Stomach (tissue), 4 donors: ENCODE measurements at regions not wholly inside any gene's neighbourhood (a gene's known extent, or its start where the extent isn't known, plus 50 kb on each side); places are given as distances from the start of the nearest gene placed in this dataset.

Experiments used
- EP300 ChIP-seq: sonication (generic); formaldehyde crosslinking; IDR thresholded peaks from one replicate; pipeline ENCODE4 v1.6.1; 2017; ENCODE audit warnings: antibody characterized with exemption
- POLR2AphosphoS5 ChIP-seq, 3 donors: sonication (generic); formaldehyde crosslinking; IDR thresholded peaks; one replicate each; pipeline ENCODE4 v1.6.1; 2016; ENCODE audit warnings: antibody characterized with exemption in 3 of 3
- TF ChIP-seq, protein P1 (sequence below), 7 experiments: fragments of 450-650 bp in 4 of 7; fragments of 200-600 bp in 3 of 7; sonication (generic) in 3 of 7; IDR thresholded peaks; one replicate each; pipeline ENCODE4 v1.5.1; 2016 to 2019; ENCODE audit warnings: antibody characterized with exemption in 7 of 7, control low read depth in 2 of 7, mild to moderate bottlenecking in 1 of 7

DNA sequence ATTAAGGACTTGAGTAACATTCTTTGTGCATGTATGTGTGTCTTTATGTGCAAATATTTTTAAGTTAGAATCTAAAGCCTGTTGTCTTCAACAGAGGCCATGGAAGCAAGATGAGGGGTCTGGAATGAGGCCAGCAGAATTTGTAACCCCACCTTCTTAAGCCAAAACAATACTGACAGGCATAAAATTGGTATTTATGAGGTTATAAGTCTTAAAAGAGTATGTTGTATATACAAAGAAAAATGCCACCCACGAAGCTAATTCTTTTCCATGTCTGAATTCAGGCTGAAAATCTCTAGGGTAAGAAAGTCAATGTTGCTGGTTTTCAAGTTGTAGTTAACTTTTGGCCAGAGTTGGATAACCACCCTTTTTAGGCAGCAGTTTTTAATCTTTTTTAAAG is 86.2 kb upstream of the TMTC1 start:
- TF ChIP-seq, protein P1, sequence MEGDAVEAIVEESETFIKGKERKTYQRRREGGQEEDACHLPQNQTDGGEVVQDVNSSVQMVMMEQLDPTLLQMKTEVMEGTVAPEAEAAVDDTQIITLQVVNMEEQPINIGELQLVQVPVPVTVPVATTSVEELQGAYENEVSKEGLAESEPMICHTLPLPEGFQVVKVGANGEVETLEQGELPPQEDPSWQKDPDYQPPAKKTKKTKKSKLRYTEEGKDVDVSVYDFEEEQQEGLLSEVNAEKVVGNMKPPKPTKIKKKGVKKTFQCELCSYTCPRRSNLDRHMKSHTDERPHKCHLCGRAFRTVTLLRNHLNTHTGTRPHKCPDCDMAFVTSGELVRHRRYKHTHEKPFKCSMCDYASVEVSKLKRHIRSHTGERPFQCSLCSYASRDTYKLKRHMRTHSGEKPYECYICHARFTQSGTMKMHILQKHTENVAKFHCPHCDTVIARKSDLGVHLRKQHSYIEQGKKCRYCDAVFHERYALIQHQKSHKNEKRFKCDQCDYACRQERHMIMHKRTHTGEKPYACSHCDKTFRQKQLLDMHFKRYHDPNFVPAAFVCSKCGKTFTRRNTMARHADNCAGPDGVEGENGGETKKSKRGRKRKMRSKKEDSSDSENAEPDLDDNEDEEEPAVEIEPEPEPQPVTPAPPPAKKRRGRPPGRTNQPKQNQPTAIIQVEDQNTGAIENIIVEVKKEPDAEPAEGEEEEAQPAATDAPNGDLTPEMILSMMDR (IDR thresholded peaks at IDR 0.05) = no peak
- no peak for TF ChIP-seq EP300
- TF ChIP-seq POLR2AphosphoS5 (IDR thresholded peaks at IDR 0.05) = no peak
